ENCODE measurements at regions not wholly inside any gene's neighbourhood (a gene's known extent, or its start where the extent isn't known, plus 50 kb on each side); places are given as distances from the start of the nearest gene placed in this dataset.

DNA sequence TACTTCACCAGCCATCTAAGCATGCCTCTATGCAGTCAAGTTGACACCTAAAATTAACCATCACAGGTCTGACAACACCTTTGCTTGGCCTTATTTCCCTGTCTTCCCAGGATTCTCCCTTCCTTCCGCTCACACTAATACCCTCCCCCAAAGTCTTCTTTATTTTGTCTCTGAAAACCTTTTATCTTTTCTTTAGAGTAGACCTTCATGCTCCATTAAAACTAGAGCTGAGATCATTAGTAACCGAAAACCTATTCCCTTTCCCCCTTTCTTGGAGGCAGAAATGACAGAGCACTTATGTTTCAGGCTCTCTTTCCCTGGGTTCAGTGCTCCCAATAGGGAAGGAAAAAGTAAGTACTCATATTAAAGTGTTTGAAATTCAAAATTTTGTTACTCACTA, 423.8 kb downstream of the YTHDC2 start:
- TF ChIP-seq ZNF134 (CRISPR knock-in tag; conservative IDR thresholded peaks at IDR 0.05) (no peak), BMI1 (IDR thresholded peaks at IDR 0.05; ENCODE audit: low read length) (no peak), MTA3 (IDR thresholded peaks at IDR 0.05; ENCODE audit: borderline replicate concordance) (no peak)
